ENCODE measurements at regions not wholly inside any gene's neighbourhood (a gene's known extent, or its start where the extent isn't known, plus 50 kb on each side); places are given as distances from the start of the nearest gene placed in this dataset.

DNA sequence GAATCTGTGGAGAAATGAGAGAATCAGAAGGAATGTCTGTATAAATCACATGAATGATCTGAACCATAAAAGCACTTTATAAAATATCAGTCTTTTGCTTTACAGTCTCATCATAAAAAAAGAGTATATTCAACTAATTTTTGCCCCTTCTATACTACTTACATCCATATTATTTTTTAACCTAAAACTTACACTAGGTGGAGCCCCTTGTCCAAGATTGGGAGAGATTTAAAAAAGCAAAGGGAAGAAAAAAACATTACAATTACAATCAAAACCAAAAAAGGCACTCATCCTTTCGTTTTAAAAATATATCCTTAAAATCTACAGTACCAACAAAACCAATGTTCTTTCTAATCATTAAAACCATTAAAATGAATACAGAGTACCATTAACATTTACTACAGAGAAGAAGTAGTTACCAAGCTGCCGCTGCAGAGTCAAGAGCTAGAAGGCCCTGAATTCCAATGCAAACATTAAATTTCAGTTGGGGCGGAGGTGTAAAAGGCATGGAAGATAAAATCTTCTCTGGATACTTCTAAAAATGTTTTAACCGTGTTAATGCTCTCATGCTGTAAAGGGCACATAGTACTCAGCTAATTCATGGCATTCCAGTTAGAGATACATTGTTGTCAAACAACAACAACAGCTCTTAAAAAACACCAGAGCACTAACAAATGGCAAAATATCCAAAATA is 56.7 kb upstream of the EPB41L3 start:
- TF ChIP-seq, protein P1, sequence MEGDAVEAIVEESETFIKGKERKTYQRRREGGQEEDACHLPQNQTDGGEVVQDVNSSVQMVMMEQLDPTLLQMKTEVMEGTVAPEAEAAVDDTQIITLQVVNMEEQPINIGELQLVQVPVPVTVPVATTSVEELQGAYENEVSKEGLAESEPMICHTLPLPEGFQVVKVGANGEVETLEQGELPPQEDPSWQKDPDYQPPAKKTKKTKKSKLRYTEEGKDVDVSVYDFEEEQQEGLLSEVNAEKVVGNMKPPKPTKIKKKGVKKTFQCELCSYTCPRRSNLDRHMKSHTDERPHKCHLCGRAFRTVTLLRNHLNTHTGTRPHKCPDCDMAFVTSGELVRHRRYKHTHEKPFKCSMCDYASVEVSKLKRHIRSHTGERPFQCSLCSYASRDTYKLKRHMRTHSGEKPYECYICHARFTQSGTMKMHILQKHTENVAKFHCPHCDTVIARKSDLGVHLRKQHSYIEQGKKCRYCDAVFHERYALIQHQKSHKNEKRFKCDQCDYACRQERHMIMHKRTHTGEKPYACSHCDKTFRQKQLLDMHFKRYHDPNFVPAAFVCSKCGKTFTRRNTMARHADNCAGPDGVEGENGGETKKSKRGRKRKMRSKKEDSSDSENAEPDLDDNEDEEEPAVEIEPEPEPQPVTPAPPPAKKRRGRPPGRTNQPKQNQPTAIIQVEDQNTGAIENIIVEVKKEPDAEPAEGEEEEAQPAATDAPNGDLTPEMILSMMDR (conservative IDR thresholded peaks at IDR 0.05; ENCODE audit: low read length) = peak; percentile 70
- TF ChIP-seq EZH2phosphoT487 (IDR thresholded peaks at IDR 0.05; ENCODE audit: borderline replicate concordance, low read depth, low read length) = no peak
